Stomach (tissue), 4 donors: ENCODE measurements at regions not wholly inside any gene's neighbourhood (a gene's known extent, or its start where the extent isn't known, plus 50 kb on each side); places are given as distances from the start of the nearest gene placed in this dataset.

Experiments
- EP300 ChIP-seq: sonication (generic); formaldehyde crosslinking; IDR thresholded peaks from one replicate; pipeline ENCODE4 v1.6.1; 2017; ENCODE audit warnings: antibody characterized with exemption
- TF ChIP-seq, protein P1 (sequence below), 7 experiments: fragments of 450-650 bp in 4 of 7; fragments of 200-600 bp in 3 of 7; sonication (generic) in 3 of 7; IDR thresholded peaks; one replicate each; pipeline ENCODE4 v1.5.1; 2016 to 2019; ENCODE audit warnings: antibody characterized with exemption in 7 of 7, control low read depth in 2 of 7, mild to moderate bottlenecking in 1 of 7

DNA sequence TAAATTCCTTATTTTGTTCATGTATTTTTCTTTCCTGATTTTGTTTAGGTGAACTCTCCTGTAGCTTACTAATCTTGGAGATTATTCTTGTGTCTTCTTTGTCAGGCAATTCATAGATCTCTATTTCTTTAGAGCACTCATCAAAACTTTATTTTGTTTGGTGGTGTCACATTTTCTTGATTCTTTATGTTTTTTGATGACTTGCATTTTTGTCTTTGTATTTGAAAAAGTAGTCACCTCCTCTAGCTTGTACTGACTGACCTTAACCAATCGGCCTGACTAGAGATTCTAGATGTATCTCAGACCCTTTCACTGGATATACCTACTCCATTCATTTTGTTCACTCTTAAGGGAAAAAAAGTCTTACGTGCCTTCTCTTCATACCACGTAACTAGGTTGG, 986.3 kb upstream of the LRRTM1 start:
- TF ChIP-seq, protein P1, sequence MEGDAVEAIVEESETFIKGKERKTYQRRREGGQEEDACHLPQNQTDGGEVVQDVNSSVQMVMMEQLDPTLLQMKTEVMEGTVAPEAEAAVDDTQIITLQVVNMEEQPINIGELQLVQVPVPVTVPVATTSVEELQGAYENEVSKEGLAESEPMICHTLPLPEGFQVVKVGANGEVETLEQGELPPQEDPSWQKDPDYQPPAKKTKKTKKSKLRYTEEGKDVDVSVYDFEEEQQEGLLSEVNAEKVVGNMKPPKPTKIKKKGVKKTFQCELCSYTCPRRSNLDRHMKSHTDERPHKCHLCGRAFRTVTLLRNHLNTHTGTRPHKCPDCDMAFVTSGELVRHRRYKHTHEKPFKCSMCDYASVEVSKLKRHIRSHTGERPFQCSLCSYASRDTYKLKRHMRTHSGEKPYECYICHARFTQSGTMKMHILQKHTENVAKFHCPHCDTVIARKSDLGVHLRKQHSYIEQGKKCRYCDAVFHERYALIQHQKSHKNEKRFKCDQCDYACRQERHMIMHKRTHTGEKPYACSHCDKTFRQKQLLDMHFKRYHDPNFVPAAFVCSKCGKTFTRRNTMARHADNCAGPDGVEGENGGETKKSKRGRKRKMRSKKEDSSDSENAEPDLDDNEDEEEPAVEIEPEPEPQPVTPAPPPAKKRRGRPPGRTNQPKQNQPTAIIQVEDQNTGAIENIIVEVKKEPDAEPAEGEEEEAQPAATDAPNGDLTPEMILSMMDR (IDR thresholded peaks at IDR 0.05), result no peak
- no peak for TF ChIP-seq EP300
